RCC 7860 (cell line): ENCODE measurements at regions not wholly inside any gene's neighbourhood (a gene's known extent, or its start where the extent isn't known, plus 50 kb on each side); places are given as distances from the start of the nearest gene placed in this dataset.
"Not testable (repeated sequence)": the region's sequence is repeated elsewhere in the genome, so short reads cannot be mapped to it uniquely, and the experiment has no call there.

Experiments used
- DNase-seq: peaks from one replicate; pipeline ENCODE4 v3.0.0-alpha.2; 2015; ENCODE audit warnings: low spot score
- FAIRE-seq: peaks from 2 replicates; lab custom pipeline; 2012; peaks lifted over from hg19 to GRCh38; lab: Jason Lieb, UNC

DNA sequence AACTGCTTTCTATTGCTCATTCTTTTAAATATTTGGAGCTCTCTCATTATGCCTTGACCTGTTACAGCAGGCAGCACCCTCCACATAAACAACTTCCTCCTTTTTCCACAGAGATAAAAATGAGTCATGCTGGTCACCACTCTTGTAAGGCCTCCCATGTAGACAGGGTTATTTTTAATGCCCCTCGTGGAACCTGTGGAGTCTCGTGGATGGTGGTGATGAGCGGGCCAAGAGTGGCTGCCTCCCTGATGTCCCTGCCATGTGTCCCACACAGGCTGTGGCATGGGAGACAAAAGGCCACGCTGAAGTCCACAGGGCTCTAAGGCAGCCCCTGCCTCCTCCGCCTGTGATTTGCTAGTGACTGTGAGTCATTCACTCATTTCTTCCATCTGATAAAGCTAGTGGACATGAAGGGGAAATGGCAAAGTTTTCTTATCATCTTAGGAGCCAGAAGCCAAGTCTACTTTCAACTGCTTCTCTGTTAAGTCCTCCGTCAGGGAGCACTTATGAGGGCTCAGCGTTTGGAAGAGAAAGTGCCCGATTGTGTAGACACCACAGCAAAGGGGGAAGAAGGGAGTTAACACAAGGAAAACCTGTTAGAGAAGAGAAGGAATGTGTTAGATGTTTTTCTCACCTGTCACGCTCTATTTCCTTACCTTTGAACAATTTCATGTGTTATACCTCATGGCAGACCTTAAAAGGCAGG lies 121.6 kb upstream of the FAT1 start:
- peak; percentile 45 for DNase-seq

DNA sequence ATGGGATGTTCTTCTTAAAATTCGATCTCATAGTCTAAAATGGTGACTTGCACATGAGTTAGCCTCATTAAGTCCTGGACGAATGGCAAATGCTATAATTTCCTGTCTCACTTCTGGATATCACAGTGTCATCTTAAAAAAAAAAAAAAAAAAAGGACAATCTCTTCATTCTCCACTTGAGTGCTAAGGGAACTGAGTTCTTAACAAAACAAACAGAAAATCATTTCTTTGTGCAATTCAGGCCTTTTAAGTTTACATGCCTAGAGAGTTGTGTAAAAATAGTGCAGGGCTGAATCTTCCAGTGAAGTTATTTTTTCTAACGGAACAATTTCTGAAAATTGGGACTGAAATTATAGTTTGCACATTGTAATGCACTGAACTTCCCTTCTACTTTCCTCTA lies 122.8 kb upstream of the FAT1 start:
- DNase-seq: no peak
- FAIRE-seq: no peak

More for the DNA sequence above, 121.6 kb upstream of the FAT1 start:
- FAIRE-seq: no peak

DNA sequence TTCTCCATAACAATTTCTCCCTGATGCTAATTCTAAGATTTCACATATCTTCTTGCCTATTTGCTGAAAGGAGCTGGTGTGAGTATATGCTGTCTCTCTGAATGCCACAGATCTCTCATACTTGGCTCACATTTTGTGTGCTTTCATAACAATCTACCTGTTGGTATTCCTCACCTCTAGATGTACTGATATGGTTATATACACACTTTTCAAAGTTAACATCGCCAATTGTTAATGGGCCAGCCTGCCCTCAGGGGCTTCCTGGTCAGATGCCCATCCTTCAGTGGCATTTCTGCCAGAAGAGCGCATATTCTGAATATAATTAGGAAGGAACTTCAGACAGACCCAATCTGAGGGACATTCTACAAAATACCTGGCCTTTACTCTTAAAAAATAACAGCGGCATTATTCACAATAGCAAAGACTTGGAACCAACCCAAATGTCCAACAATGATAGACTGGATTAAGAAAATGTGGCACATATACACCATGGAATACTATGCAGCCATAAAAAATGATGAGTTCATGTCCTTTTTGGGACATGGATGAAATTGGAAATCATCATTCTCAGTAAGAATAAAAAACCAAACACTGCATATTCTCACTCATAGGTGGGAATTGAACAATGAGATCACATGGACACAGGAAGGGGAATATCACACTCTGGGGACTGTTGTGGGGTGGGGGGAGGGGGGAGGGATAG lies 123.9 kb upstream of the FAT1 start:
- not testable (repeated sequence) for FAIRE-seq, DNase-seq

DNA sequence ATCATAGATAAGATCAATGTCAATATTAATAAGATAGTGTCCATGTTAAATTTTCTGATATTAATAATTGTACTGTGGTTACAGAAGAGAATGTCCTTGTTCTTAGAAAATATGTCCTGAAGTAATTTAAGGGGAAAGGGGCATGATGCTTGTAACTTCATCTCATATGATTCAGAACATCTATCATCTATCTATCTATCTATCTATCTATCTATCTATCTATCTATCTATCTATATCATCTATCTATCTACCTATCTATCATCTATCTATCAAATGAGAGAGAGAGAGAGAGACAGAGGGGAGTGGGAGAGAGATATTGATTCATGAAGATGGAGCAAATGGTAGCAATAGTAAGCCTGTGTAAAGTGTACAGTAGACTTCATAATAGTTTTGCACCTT lies 124.8 kb upstream of the FAT1 start:
- no peak for DNase-seq

DNA sequence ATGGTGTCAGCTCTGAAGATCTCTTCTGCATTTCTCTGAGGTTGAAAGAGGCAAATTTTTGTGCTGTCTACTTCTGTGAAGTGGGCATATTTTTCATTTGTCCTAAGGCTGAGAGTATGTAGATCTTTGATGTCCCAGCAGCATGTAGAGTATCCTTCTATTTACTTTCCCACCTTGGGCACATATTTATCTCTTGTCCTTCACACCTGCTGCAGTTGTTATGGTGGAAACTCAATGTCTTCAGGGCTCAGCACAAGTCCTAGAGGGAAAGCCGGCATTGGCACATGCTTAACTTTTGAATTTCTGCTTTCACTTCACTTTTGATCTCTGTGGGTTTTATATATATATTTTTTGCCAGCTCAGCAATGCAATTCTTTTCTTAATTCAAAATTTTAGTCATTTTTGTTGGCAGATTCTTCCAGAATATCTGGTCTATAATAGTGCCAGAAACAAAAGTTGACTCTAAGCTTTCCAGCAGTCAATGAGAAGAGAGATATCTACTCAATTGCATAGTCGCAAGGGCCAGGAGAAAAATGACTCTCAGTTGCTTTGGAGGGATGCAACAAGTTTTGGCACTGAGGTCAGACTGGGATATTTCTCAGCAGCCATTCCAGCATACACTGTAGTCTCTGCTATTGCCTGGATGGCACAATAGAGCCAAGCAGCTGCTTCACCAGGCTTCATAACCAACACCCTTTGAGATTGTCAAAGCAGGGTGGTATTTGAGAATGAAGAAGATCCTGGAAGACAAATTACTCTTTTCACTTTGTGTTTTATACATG lies 127.8 kb upstream of the FAT1 start:
- no peak for FAIRE-seq
- no peak for DNase-seq

More for the DNA sequence above, 124.8 kb upstream of the FAT1 start:
- FAIRE-seq: no peak

DNA sequence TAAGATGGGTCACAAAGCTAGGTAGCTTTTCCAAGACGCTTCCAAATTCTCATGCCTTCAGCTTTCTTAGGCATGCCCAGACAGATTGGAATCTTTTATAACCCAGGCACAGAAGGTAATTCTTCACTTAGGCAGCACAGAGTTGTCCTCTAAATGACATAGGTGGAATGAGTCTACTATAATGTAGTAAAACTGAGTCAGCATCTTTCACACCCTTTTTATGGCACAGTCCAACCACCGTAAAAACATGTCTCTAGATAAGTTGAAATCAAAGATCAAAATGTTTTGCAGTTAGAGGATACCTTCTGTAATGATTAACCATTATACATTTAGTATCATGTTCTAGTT lies 128.4 kb upstream of the FAT1 start:
- FAIRE-seq (no peak), DNase-seq (no peak)

DNA sequence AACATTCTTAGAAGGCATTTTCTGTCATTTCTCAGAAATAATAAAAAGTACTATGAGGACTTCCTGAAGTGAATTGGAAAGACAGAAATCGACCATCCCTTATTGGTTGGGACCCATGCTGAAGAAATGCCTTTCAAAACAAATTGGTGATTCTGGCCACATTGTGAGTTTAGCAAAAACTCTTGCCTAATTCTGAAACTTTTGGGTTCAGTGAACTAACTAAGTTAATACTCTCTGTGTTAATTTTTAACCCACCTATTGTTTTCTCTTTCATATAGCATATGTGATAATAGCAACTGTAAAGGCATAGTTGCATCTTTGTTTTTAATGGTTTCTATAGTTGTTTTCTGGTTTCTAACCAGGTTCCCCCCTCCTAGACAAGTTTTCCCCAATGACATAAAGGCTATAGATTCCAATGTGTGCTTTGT lies 129.3 kb upstream of the FAT1 start:
- FAIRE-seq (no peak), DNase-seq (no peak)

DNA sequence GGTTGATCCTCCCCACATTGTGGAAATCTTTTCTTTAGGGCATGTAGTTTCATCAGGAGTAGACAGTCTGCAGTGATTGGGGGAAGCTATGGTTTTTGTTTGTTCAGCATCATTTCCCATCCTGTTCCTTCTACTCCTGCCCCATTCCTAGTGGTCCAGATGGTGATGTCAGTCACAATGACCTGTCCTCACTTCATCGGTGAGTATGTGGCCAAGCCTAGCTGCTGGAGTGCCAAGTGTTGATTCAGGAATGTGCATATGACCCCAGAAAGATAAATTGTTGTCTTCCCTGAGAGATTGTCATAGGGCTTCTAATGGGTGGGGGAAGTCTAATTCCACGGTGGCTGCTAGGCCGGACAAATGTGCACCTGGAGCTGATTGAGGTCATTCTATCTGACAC lies 130.6 kb upstream of the FAT1 start:
- DNase-seq: no peak
- no peak for FAIRE-seq

DNA sequence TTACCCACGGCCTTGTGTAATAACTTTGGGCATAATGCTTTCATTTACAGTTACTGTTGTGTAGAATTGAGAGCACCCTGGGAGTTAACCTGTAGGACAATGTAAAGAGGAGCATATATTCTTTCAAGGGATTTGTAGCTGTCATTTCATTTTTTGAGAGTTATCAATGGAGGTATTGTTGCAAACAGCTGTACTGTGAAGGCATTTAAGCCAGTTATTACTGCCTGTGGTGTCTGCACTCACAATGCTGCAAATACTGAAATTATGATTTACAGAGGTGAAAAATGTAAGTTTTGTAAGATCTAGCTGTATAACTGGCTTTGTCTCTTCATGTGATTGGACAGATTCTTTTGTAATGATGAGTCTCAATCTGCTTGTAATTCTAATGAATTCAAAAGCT lies 131.5 kb upstream of the FAT1 start:
- no peak for FAIRE-seq
- no peak for DNase-seq

DNA sequence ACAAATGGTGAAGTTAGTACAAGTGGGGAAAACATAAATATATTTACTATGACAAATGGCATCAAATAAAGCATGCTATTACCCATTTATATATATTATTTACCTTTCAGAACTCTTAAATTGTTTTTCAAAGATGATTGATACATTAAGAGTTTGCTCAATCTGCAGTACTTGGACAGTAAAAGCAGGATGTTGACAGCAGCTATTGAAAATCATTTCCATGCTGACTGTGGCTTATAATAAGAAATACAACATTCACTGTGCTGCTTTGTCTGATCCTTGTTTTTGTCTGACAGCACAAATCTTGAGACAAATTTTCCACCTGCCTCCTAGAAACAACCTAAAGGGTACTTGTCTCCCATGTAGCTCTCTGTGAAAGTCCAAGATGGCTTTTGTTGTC lies 134.1 kb upstream of the FAT1 start:
- DNase-seq (no peak), FAIRE-seq (no peak)

DNA sequence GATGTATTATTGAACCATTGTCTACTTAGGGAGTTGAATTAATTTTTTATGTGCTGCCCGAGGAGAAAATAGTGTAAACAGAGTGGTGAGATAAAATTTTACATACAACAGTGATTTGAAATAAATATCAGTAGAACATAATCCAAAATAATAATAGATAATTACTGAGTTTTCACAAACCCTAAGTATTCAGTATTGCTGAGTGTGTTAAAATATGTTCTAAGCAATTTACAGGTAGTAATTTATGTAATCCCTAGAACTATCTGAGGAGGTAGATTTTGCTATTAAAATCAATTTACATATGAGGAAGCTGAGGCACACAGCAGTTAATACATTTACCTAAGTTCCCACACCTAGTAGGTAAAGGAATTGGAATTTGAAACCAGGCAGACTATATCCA lies 134.7 kb upstream of the FAT1 start:
- DNase-seq (no peak), FAIRE-seq (no peak)

DNA sequence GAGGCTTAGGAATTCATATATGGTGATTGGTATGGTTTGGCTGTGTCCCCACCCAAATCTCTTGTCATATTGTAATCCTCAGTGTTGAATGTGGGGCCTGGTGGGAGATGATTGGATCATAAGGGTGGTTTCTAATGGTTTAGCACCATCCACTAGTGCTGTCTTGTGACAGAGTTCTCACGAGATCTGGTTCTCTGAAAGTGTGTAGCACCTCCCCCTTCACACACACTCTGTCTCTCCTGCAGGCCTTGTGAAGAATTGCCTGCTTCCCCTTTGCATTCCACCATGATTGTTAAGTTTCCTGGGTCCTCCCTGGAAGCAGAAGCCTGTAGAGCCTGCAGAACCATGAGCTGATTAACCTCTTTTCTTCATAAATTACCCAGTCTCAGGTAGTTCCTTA lies 135.8 kb upstream of the FAT1 start:
- DNase-seq (no peak), FAIRE-seq (no peak)

DNA sequence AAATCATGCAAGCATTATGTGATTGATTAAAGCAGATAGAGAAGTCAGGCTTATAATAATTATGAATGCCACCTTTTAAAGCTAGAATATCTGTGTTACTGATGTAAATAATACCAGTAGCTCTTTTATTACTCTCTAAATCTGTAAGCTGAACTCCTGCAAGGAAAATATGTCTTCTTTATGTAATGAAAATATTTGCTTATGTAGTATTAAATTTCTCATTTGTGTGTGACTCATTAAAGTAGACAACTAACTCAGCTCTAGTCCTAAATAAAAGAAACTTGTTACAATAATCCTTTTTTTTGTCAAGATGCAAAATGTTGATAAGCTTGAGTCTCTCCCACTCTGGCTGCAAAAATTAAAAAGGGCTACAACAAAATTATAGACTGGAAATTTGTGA lies 137.7 kb upstream of the FAT1 start:
- no peak for FAIRE-seq
- DNase-seq: no peak

DNA sequence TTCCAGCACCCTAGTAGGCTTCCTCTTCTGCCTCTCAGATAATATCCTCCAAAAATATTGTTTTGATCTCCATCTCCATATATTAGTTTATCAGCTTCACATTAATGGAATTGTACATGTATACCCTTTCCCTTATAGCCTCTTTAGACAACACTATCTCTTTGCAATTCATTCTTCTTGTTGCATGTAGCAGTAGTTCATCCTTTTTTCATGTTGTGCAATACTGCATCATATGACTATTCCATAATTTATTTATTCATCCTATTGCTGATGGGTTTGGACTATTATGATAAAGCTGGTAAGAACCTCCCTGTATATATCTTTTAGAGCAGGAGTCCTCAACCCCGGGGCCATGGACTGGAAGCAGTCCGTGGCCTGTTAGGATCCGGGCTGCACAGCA lies 148.2 kb upstream of the FAT1 start:
- DNase-seq: no peak
- no peak for FAIRE-seq

DNA sequence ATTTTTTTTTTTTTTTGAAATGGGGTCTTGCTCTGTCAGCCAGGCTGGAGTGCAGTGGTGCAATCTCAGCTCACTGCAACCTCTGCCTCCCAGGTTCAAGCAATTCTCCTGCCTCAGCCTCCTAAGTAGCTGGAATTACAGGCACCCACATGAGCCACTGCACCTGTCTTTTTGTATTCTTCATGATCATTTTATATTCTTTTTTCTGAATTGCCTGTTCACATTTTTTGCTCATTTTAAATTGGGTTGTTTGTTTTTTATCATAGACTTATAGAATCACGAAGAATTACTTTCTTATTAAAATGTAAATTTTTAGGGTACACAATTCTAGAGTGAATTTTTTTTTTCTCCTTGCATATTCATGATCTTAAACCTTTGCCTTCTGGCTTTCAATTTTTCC lies 149.4 kb upstream of the FAT1 start:
- FAIRE-seq, DNase-seq: not testable (repeated sequence)

DNA sequence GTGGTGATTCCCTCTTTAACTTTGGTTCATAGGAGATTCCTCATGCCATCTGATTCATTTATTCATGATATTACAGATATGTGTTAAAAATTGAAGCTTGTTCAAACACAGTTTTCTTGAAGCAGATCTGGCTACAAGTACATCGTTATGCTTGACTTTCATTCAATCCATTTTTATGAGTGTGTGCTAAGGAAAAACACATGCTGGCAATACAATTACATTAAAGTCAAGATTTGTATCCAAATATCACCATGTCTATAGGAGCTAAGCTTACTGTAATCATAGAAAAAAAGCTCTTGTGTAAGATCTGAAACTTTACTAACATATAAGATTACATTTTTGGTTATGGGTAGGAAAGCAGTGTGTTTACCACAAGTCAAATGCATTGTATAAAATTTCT lies 151.8 kb upstream of the FAT1 start:
- DNase-seq (no peak), FAIRE-seq (no peak)

DNA sequence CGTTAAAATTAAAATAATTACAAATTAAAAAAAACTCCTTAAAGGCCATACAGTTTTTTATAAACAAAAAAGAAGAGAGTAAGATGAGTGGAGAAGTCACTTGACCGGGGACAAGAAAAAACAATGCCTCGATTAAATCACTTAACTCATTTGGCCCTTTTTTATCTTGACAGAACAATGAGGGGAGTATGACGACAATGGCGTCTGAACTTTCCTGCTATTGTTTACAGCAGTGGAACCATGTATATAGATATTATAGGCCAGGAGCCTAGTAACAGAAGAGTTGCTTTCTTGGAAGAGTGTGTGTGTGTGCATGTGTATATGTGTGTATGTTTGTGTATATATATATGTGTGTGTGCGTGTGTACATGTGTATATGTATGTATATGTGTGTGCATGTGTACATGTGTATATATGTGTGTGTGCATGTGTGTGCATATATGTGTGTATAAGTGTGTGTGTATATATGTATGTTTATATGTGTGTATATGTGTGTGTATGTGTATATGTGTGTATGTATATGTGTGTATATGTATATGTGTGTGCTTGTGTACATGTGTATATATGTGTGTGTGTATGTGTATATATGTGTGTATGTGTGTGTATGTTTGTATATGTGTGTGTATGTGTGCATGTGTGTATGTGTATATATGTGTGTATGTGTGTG lies 153.4 kb upstream of the FAT1 start:
- no peak for FAIRE-seq
- DNase-seq: no peak

DNA sequence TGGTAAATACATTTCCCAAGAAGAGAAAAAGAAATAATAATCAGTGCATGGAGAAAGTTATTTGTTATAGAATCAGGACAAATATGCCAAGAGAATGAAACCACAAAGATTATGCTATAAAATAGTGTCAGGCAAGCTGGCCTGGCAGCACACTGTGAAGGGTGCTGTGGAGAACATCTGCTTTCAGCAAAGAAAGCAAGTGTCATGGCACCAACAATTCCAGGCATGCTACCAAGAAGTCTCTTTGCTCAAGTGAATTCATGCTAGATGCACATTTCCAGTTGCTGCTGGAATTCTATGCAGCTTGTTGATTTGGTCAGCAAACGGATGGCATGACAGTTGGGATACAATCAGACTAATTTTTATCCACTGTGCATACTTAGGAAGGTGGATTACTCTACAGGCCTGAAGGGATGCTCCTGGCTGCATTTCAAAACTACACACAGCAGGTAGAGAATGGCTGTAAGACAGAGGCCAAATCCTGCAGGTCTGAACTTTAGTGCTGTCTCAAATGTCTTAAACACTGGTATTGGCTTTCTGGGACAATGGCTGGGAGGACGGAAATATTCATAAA lies 154.6 kb upstream of the FAT1 start:
- no peak for FAIRE-seq
- DNase-seq: no peak

DNA sequence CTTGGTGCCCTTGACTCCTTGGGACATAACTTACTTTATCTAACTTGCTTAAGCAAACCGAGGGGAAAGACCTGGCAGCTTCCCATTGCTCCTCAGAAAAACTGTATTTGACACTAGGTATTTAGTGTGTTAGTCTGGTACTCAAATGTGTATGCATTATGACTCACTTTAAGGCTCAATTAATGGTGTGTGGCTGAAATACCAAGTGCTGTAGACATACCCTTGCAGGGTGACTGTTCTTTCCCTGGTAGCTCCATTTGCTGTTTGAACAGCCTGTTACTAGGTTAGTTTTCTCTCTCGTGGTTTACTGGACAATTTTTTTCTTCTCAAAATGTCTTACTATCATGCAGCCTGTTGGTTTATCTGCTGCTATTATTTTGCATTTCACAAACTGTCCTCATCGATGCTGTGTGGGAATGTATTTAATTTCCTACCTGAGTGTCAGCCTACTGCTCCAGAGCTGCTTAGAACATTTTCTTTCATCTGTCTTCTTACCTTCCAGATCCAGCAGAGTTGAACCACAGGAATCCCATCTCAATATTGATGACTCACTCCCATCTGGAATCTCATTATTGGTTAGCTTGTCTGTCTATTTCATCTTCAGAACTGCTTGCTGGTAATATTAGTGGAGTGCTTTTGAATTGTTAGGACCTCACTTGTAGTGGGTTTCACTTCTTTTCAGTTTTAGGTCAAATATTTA lies 158.0 kb upstream of the FAT1 start:
- peak; percentile 51 for FAIRE-seq

DNA sequence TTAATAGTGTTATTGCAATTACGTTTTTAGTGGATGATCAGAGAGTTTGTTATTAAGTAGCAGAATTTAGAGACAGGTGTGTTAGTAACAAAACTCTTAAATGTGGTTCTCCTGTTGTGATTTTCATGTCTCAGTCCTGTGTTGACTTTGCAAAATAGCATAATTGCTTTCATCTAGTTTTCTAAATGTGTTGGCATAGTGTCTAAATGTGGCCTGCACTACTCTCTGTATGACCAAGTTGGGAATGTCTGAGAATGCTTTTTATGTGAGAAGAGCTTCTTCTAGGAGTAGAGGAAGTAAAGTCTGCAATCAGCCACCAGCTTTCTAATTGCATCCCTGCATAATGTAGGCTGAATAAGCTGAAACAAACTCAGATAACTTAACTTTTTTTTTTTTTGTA lies 158.6 kb upstream of the FAT1 start:
- FAIRE-seq (no peak), DNase-seq (no peak)

More for the DNA sequence above, 158.0 kb upstream of the FAT1 start:
- peak; percentile 46 for DNase-seq
